HG02623 (cell line): ENCODE measurements at regions not wholly inside any gene's neighbourhood (a gene's known extent, or its start where the extent isn't known, plus 50 kb on each side); places are given as distances from the start of the nearest gene placed in this dataset.

ENCODE experiments used
- ATAC-seq: cut with Tn5 transposase; IDR thresholded peaks from one replicate; pipeline ENCODE4 v1.9.1; 2021; ENCODE audit warnings: moderate library complexity; ENCODE audit not compliant: unreplicated experiment

DNA sequence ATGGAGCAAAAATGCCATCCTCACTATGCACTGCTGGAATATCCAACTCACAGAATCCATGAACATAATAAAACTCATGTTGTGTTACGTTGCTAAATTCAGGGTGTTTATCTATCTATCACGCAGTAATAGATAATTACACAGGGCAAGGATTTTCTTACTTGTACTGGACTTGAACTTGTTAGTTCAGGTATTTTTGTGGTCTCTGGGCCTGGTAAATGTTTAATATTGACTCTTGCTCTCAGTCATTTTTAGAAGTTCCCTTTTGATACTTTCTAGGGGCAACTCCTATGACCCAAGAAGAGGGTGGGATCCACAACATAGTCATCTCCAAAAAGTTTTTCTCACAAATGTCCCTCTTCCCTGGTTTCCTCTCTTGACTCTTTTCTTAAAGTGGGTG, 522.4 kb upstream of the IGFBP7 start:
- no peak for ATAC-seq

DNA sequence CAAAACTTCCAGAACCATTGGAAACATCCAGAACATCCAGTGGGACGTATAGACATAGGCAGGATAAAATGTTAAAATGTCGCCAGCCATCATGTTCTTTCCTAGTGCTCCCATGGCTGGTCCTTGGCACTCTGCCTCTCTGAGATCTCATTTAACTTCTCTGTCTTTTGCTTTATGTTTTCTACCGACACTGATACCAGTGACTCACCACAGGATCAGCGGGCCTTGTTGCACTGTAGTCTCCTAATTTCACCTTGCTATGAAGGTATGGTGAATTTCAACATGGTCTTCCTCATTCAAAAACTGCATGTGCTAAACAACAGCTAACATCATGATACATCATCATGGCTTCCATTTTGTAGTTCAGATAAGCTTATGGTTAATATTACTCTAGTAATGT, 521.0 kb upstream of the IGFBP7 start:
- no peak for ATAC-seq

DNA sequence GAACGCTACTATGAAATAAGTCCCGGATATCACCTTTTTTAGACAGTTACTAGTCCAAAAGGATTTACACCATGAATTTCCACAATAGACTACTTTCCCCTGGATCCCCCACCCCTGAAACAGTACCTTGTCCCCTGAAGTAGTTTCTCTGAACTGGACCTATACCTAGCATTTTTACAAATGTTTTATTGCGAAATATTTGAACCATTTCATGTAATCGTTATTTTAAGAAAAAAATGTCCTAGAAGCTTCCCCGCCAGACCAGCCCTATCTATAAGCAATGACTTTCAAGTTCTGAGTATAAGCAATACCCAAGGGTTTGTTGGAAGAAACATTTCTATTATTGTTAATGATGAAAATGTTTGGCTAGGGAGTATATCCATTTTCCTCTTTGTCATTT, 517.8 kb upstream of the IGFBP7 start:
- ATAC-seq: no peak

DNA sequence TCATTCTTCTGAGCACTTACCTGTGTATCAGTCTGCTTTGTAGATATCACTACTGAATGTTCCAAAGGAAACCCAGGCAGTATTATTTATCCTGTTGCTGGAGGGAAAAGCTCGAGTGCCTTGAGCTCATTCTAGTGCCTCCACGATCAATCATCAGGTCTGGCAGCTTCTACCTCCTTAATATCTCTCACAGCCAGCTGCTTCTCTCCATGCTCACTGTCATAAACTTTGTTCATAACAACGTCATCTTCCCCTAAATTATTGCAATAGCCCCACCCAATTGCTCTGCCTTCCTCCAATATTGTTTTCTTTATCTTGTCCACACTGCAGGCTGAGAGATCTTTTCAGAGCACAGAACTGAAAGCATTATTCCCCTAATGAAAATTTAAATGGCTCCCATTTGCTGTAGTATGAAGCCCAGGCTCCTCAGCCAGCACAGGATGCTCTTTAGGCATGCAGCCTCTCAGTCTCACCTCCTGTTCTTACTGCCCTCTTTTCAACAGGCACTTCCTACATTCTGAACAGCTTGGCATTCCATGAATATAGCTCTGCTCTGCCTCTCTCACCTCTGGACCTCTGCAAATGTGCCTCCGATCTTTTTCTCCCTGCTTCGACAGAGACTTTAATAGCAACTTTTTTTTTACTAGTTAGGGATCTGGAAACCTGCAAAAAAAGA, 504.2 kb upstream of the IGFBP7 start:
- ATAC-seq: no peak

DNA sequence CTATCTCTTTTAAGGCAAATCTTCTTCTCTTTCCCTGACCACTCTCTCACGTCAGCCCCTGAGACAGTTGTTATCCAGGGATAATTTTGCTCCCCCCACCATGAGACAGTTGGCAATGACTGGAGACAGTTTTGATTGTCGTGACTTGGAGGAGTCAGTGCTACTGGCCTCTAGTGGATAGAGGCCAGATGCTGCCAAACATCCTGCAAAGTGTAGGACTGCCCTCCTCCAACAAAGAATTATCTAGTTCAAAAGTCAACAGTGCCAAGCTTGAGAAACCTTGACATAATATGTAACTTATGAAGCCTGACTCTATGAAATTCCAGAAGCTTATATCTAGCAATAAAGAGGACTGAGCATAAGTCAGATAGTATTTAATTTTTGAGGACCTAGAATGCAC, 502.1 kb upstream of the IGFBP7 start:
- no peak for ATAC-seq

DNA sequence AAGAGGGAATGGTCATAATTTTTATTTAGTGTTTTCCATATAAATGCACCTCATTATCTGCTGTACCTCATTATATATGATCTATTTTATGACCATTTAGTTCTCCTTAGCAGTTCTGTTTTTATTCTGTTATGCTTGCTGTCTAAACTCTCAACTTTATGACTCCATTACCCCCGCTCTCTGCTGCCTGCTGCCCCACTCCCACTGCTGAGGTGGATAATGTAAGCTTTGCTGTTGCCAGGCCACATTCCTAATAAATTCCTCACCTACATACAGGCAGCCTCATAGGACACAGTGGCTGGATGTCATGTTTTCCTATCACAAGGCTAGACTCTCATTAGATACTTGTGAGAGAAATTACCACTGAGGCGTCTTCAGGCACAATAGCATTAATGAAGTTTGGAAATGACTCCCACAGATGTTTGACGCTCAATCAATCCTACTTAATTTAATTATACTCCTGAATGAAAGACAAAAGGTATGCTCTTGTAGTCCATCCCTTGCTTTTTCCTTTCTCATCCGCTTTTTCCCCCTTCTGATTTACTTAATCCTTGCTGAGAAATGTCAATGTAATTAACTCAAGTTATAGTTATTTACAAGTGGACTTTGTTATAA, 497.5 kb upstream of the IGFBP7 start:
- ATAC-seq: no peak

DNA sequence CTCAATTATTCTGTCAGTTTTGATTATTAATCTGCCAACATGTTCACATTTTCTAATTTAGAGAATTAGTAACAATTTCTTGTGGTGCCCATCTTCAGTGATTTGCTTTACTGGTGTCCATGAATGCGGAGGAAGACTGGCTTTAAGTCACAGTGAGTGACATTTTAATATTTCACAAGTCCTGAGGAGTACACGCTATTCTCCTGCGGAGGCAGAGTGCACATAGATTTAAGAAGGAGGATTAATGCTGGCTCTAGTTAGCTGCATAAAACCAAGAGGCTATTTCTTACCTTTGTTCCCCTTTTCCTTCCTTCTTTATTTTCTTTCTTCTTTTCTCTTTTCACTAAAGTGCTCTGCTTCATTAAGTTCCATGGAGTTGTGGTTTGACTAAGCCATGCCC, 495.2 kb upstream of the IGFBP7 start:
- no peak for ATAC-seq

DNA sequence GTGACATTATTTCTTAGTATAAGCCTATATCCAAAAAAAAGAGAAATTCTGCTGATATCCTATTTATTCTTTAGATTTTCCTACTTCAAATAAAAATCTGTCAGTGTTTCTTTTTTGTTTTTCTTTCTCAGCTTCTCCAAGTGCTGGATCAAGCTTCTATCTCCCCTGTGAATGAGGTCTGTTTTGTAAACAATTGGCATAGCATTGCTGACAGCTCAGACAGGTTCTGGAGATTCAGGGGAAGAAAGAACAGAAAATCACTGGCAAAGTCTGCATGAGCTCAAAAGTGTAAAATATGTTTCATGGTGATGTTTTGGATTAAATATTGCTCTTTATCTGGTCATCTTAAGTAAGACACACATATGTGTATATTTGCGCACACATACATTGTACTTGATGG, 492.0 kb upstream of the IGFBP7 start:
- ATAC-seq: no peak

DNA sequence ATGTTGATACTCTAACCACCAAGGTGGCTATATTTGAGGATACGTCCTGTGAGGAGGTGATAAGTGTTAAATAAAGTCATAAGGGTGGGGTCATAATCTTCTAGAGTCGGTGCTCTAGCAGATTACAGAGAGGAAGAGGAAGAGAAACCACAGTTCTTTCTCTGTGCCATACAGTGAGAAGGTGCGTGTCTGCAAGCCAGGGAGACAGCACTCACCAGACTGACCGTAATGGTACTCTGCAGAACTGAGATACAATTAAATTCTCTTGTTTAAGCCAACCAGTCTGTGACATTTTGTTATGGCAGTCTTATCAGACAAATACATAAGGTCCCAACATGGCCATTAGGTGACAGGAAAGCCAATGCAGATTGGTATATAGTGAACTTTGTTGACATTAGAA, 480.9 kb upstream of the IGFBP7 start:
- ATAC-seq: no peak

DNA sequence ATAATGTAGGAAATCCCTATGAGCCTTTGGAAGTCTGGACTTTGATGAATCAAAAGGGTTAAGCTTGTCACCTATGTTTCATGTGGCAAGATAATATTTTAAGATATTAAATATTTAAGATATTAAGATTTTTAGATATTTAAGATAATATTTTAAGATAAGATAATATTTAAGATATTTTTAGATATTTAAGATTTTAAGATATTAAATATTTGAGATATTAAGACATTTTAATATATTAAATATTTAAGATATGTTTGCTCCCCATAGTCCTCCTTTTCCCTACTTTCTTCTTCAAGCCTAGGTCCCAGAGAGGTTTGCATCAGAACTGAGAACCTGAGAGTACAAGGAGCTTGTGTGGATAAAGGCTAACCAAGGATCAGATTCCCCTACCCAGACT, 478.4 kb upstream of the IGFBP7 start:
- no peak for ATAC-seq

DNA sequence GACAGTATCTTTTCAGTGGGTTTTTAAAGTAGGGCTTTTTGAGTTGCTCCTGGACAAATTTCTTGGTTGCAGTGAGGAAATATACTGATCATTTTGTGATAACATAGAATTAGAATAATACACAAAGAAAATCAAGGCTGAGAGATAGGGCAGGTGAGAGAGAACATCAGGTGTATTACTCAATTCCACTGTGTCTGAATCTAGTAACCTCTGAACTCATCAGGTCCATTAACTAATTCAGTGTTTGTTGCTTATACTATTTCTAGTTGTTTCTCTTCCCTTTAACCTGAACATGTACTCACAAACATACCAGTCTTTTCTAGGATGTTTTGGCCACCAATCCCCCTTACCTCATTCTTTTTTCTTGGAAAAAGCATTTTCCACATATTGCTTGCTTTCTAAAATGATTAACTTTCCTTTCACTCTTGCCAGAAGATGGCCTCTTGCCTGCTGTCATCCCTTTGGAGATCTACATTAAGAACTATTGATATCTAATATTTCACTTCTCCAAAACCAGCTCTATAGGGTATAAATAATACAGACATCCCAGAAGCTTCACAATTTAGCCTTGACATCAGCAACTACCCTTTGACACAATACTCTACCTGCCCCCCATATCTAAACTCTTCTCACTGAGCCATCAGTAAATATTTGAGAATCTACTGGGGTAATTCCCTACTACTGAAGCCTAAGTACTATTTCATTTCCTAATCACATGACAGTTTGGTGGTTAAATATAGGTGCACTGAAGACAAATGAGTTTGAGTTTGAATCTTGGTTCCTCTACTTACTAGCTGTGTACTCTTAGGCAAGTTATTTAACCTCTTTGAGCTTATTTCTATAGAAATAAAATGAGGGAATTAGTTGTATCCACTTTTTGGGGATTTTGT, 470.8 kb upstream of the IGFBP7 start:
- ATAC-seq: no peak

DNA sequence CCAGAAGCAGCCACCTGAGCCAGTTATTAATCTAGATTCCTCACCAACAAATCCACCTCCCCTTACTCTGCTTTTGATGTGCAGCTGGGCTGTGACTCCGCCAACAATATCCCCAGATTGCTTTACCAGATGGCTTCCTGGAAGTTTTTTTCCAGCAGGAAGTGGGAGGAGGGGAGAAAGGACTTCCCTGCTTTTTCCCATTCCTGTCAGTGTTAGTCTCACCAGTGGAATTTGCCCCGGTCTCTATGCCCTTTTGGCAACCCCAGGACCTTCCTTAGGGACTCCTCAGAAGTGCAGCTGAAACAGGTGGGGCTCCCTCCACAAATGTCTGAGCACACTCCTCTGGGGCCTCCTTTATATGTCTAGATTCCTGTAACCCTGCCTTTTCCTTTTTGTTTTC, 465.2 kb upstream of the IGFBP7 start:
- ATAC-seq: no peak

DNA sequence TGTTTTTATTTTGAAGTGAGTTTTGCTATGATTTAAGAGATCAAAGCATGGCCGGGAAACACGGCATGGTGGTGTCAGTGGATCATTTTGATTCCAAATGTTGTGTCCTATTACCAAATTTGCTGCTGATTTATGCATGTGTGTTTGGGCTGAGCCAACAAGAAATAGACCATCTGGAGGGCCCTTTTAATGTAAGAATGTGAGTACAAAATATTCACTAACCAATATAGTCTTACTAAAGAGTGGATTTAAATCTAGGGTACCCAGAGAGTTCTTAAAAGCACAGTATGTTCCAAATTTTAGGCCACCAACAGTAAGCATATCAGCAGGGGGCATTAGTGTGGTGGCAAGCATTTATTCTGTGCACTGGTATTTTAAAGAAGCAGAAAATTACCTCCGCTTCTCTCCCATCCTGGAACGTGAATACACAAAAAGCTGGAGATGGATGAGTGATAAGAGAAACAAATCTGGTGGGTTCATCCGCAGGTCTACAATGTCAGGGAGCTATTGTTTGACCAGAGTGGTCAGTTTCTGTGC, 444.4 kb upstream of the IGFBP7 start:
- no peak for ATAC-seq

DNA sequence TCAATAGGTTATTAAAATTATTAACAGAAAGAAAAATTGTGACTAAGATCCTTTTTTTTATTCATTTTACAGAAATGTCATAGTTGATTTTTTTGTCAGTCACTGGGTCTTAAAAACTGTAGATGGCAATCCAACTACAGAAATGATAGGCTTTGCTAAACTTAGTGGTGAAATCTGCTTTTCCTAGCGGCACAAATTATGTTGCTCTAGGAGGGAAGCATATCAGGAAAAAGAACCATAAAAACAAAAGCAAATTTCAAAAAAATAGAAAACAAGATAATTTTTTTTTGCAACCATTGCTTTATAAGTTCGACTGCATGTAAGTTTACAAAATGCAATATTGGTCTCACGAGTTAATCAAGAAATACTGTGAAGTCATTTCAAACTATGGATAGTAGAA, 443.5 kb upstream of the IGFBP7 start:
- ATAC-seq: no peak

DNA sequence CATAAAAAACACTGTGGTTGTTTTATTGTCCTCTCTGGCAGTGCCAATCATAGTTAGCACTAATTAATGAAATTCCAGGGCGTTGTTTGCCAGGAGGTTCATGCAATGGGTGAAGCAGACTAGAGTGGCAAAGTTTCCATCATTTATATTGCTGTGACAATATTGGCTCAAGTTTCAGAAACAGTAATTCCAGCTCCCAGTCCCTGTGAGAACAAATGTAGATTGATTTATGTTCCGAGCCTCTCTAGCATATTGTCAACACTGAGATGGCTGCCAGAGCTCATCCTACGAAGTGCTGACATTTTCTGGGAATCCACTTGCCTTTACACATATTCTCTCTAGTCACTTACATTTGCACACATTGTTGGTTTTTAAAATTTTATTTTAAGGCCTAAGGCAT, 440.0 kb upstream of the IGFBP7 start:
- ATAC-seq: no peak

DNA sequence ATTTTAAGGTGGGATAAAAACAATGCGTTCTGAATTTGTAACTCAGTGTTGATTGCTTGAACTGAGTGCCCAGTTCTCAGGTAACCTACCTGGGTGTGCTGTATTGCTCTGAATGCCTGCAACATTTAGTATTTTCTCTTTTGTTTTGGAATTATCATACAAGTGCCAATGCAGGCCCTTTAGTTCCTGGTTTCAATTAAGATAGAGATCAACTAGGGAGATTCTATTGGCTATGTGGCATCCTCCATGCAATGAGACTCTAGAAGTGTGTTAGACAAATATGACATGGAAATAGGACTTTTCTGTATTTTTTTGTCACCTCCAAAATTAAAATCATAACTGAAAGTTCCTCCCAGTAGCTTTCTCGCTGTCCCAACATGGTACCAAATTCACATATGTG, 438.7 kb upstream of the IGFBP7 start:
- no peak for ATAC-seq

DNA sequence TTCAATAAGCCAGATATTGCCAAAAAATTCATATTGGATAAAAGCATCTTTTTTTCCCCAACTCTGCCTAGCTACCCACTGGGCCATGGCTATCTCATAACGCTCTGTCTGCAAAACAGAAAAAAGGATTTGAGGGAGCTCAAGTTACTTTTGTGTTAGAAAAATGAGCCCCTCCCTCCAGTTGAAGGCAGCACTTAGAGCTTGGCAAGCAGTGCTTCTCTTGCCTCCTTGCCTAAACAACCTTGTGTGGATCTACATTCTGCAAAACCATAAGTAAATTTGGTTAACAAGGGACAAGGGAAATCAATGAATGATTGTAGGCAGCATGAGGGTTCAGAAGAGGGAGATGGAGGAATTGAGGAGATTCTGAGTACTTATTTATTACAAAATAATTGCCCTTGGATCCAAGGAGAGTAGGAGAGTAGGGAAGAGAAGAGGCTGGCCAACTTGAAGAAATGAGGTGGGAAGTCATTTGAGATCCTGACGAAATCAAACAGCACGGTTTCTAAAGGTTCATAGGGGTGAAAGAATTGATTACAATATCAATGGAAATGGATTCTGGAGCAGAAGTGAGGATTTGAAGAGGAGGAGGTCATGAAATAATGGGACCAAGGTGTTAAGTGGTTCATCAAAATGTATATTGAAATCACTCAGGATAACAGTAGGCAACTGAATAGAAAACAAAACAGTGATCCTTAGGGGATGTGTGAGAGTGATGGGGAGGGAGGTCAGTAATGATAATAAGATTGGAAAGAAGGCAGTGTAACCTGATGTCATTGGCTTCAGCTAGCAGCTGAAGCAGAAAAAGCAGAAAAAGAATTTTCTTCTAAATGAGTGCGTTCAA, 434.8 kb upstream of the IGFBP7 start:
- ATAC-seq: no peak

DNA sequence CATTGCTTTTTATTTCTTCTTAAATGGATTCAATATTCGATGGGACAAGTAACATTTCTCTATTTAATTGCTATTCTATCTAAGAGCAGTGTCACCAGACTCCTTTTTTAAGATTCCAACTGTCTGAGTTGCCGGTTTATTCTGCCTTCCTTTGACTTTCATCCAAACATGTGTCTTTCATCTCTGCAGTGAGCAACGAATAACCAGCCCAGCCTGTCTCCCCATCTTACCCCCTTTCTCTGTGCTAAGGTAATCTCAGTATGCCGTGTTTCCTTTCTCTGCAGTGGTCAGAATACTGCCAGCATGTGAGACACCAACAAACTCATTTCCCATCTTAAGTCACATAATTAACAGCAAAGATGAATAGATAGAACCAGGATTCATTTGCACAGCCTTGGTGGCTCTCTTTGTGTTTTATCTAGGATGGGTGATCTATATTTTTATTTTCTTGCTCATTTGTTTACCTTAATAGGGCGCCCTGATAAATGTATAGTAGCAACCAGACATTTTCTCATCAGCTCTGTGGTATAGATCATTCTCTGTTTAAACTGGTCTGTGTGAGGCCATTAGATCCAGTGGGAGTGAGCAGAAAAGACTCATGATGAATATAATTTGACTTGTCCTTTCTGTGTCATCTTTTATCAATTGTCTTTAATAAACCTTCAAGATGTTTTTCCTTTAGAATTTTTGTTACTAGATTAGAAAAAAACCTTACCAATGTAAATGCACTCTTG, 394.8 kb upstream of the IGFBP7 start:
- ATAC-seq: no peak

DNA sequence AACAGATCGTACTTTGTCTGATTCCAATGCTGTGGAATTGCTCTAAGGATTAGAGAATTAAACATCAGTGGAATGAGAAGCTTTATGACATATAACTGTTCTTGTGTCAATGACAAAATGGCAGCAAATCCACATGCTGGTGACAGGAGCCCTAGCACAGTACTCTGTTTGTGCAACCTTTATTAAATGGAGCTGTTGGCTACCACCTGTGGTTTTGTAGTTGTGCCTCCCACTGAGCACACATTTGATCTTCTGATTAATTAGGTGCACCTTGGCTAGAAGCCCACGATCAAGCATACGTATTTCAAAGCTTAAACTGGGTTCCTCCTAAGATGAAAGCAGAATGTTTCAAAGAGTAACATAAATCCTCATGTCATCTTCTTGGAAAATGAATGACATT, 394.0 kb upstream of the IGFBP7 start:
- ATAC-seq: no peak

DNA sequence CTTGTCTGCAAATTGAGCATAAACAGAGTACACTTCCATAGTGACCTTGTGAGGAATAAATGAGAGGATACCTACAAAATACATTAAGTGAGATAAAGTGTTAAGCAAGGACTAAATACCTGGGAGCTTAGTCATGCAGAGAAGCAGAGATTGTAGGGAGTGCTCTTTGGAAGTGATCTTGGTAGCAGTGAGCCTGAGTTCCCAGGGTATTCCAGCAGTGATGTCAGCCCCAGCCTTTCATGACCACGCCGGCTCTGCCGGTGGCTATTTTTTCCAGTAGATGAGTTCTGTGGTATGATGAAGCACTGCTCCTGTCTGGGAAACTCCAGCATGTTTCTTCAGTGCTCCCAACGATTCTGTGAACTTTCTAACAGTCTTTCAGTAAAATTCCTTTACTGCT, 391.5 kb upstream of the IGFBP7 start:
- no peak for ATAC-seq
